ENCODE measurements at regions not wholly inside any gene's neighbourhood (a gene's known extent, or its start where the extent isn't known, plus 50 kb on each side); places are given as distances from the start of the nearest gene placed in this dataset.

DNA sequence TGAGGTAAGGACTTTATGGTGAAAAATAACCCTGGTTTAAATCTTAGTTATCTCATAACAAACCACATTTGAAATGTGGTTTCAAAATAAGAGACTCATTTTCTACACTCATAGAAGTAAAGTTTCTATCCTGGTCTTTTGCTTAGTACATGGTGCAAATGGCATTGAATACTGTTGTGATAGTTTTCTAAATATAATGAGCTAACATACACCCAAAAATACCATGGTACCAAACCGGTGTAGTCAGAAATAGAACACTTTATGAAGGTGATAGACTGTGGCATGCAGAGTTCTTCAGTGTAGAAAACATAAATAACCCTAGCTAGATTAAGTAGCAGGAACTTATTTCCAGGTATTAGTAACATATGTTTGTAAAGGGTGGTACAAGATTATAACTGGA lies 629.4 kb downstream of the PLOD2 start:
- Mint-ChIP-seq H3K9me3 (peaks cover 6% of the 10 kb centered on the region), H3K4me3 (no peak overlapping the region), H3K27me3 (no peaks in the 10 kb centered on the region), H3K4me1 (no peaks in the 10 kb centered on the region), H3K36me3 (ENCODE audit: low read depth) (no peaks in the 10 kb centered on the region), H3K27ac (no peak overlapping the region)
- no peak for DNase-seq
- intact Hi-C loops (cut with micrococcal nuclease): no loop called here

DNA sequence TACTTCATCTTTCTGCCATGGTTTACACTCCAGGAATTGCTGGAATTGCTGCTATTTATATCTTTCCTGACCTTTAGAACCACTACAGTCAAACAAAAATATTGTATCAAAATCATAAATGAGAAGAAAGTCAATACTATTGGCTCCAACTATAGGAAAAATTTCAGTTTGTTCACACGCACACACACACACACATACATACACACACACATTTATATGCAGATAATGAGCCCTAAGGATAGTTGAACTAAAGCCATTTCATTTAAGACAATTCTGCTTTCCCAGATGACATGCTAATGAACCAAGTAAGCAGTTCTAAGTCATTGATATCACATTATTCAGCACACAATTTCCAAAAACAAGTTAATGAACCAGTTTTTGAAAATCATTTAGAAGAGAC lies 627.3 kb downstream of the PLOD2 start:
- no peaks in the 10 kb centered on the region for H3K27me3 Mint-ChIP-seq
- no peak overlapping the region for H3K4me3 Mint-ChIP-seq
- H3K27ac Mint-ChIP-seq: no peak overlapping the region
- H3K4me1 Mint-ChIP-seq: no peaks in the 10 kb centered on the region
- no peaks in the 10 kb centered on the region for H3K9me3 Mint-ChIP-seq
- no peak for DNase-seq
- H3K36me3 Mint-ChIP-seq (ENCODE audit: low read depth): no peaks in the 10 kb centered on the region
- intact Hi-C loops (cut with micrococcal nuclease): no loop called here

DNA sequence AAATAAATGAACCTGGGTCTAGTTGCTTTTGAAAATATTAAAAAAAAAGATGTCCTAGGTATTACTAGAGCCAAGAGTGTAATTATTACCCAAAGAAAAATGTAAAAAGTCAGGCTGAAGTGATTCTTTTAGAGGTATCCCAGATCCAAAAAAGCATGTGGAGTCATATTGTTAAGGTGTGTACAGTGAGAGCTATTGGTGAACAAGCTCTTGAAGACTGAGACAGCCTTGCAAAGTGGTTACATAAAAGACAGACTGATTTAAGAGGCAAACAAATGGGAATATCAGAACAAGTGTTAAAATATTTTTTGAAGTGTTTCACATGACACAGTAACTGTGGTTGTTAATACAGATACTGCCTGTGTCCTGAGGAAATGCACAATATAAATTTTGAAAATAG lies 624.5 kb downstream of the PLOD2 start:
- no peaks in the 10 kb centered on the region for H3K36me3 Mint-ChIP-seq (ENCODE audit: low read depth)
- intact Hi-C loops (cut with micrococcal nuclease): no loop called here
- no peaks in the 10 kb centered on the region for H3K4me1 Mint-ChIP-seq

GRCh38 chr3:145550522-145550921 lies 610.5 kb downstream of the PLOD2 start:
- H3K27ac Mint-ChIP-seq: no peak overlapping the region
- no peak for DNase-seq
- no peaks in the 10 kb centered on the region for H3K36me3 Mint-ChIP-seq (ENCODE audit: low read depth)
- no peaks in the 10 kb centered on the region for H3K27me3 Mint-ChIP-seq
- no peaks in the 10 kb centered on the region for H3K4me1 Mint-ChIP-seq
- H3K9me3 Mint-ChIP-seq: peaks cover 13% of the 10 kb centered on the region
- H3K4me3 Mint-ChIP-seq: no peak overlapping the region
- intact Hi-C loops (cut with micrococcal nuclease): no loop called here

More for the DNA sequence above, 624.5 kb downstream of the PLOD2 start:
- H3K4me3 Mint-ChIP-seq: no peak overlapping the region
- H3K27me3 Mint-ChIP-seq: no peaks in the 10 kb centered on the region
- H3K9me3 Mint-ChIP-seq: no peaks in the 10 kb centered on the region
- DNase-seq: no peak
- no peak overlapping the region for H3K27ac Mint-ChIP-seq

- no peak for DNase-seq
- intact Hi-C loops (cut with micrococcal nuclease): no loop called here
Observed at GRCh38 chr3:145557405-145557804, 603.6 kb downstream of the PLOD2 start.

DNA sequence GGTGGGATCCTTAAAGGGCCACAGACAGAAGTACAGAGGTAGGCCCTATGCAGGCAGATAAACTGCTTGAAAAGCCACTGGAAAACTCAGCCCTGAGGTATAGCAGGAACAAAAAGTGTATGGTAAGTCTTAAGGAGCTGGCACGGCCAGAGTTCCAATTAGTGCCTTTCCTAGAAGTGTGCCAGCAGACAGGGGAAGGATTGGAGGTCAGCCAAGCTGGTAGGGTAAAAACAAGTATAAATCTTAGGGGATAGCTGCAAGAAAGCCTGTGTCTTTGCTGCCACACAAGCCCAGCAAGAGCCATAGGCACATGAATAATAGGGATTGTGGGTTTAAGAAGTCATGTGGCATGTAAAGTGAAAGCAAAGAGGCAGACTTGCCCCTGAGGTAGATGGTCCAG lies 582.5 kb downstream of the PLOD2 start:
- intact Hi-C loops (cut with micrococcal nuclease): no loop called here
- Mint-ChIP-seq H3K4me1 (no peaks in the 10 kb centered on the region), H3K4me3 (no peak overlapping the region), H3K27ac (no peak overlapping the region), H3K27me3 (no peaks in the 10 kb centered on the region), H3K9me3 (no peaks in the 10 kb centered on the region), H3K36me3 (ENCODE audit: low read depth) (no peaks in the 10 kb centered on the region)
- DNase-seq: no peak

More at GRCh38 chr3:145557405-145557804, 603.6 kb downstream of the PLOD2 start:
- Mint-ChIP-seq H3K27ac (no peak overlapping the region), H3K4me1 (no peaks in the 10 kb centered on the region), H3K9me3 (peaks cover 13% of the 10 kb centered on the region), H3K36me3 (ENCODE audit: low read depth) (no peaks in the 10 kb centered on the region), H3K4me3 (no peak overlapping the region), H3K27me3 (no peaks in the 10 kb centered on the region)

DNA sequence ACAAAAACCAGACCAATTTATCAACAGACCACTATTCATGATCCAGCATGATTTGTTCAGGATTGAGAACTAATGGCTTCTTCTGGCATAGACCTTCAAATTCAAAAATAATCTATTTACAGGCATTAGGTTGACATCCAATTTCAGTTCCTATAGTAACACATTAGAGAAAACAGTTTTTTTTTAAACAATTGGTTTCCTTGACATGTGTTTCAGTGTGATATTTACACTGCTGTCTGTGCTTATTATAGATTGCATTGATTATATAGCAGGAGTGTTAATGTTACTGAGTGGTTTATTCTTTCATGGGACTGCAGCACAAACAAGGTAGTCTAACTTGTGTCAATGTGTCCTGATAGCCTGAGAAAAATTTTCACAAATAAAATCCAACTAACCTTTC lies 579.3 kb downstream of the PLOD2 start:
- DNase-seq: no peak
- intact Hi-C loops (cut with micrococcal nuclease): no loop called here
- Mint-ChIP-seq H3K27me3 (no peaks in the 10 kb centered on the region), H3K27ac (no peak overlapping the region), H3K36me3 (ENCODE audit: low read depth) (no peaks in the 10 kb centered on the region), H3K4me3 (no peak overlapping the region), H3K4me1 (no peaks in the 10 kb centered on the region), H3K9me3 (peaks cover 4% of the 10 kb centered on the region)

GRCh38 chr3:145604851-145605250 lies 556.1 kb downstream of the PLOD2 start:
- no peaks in the 10 kb centered on the region for H3K27me3 Mint-ChIP-seq
- no peaks in the 10 kb centered on the region for H3K4me1 Mint-ChIP-seq
- intact Hi-C loops (cut with micrococcal nuclease): no loop called here
- no peak for DNase-seq
- H3K36me3 Mint-ChIP-seq (ENCODE audit: low read depth): no peaks in the 10 kb centered on the region
- H3K4me3 Mint-ChIP-seq: no peak overlapping the region
- no peak overlapping the region for H3K27ac Mint-ChIP-seq
- H3K9me3 Mint-ChIP-seq: no peaks in the 10 kb centered on the region

- no peak for DNase-seq
- Mint-ChIP-seq H3K9me3 (peaks cover 6% of the 10 kb centered on the region), H3K4me3 (no peak overlapping the region), H3K4me1 (no peaks in the 10 kb centered on the region), H3K27me3 (no peaks in the 10 kb centered on the region), H3K27ac (no peak overlapping the region), H3K36me3 (ENCODE audit: low read depth) (no peaks in the 10 kb centered on the region)
- intact Hi-C loops (cut with micrococcal nuclease): no loop called here
Observed at GRCh38 chr3:145620002-145620401, 541.0 kb downstream of the PLOD2 start.

DNA sequence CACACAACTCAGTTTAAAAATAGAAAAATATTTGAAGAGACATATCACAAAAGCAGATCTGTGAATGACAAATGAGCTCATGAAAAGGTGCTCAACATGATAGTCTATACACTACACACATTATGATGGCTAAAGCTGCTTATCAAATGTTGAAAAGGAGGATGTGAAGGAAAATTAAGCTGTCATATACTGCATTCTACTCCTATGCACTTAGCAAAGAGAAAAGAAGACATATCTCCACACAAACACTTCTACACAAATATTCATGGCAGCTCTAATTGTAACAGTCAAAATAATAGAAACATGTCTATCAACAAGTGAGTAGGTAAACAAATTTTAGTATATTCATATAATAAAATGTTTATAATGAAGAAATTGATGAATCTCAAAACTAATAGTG lies 540.5 kb downstream of the PLOD2 start:
- Mint-ChIP-seq H3K36me3 (ENCODE audit: low read depth) (no peaks in the 10 kb centered on the region), H3K4me3 (no peak overlapping the region), H3K4me1 (no peaks in the 10 kb centered on the region), H3K27me3 (no peaks in the 10 kb centered on the region), H3K27ac (no peak overlapping the region), H3K9me3 (peaks cover 6% of the 10 kb centered on the region)
- intact Hi-C loops (cut with micrococcal nuclease): no loop called here
- no peak for DNase-seq

DNA sequence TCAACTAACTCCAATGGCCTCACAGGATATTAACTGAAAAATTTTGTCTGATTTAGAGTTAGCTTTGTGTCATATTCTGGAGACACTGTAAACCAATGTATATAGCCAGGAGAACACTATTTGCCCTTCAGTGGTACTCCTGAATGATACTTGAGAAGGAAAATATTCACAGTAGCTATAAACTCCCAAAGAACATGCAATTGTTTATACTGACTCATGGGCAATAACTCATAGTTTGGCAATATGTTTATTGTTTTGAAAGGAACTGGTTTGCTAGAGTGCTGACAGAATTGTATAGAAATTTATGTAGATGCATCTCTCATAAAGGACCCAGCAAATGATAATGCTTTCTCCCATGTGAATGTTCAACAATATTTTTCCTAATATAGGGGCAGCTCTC lies 537.6 kb downstream of the PLOD2 start:
- Mint-ChIP-seq H3K36me3 (ENCODE audit: low read depth) (no peaks in the 10 kb centered on the region), H3K4me1 (no peaks in the 10 kb centered on the region), H3K27ac (no peak overlapping the region), H3K4me3 (no peak overlapping the region), H3K9me3 (no peaks in the 10 kb centered on the region), H3K27me3 (no peaks in the 10 kb centered on the region)
- no peak for DNase-seq
- intact Hi-C loops (cut with micrococcal nuclease): no loop called here

- Mint-ChIP-seq H3K9me3 (peaks cover 11% of the 10 kb centered on the region), H3K4me1 (no peaks in the 10 kb centered on the region), H3K27ac (no peak overlapping the region), H3K4me3 (no peak overlapping the region), H3K36me3 (ENCODE audit: low read depth) (no peaks in the 10 kb centered on the region), H3K27me3 (no peaks in the 10 kb centered on the region)
- no peak for DNase-seq
- intact Hi-C loops (cut with micrococcal nuclease): no loop called here
Observed at GRCh38 chr3:145628211-145628610, 532.8 kb downstream of the PLOD2 start.

DNA sequence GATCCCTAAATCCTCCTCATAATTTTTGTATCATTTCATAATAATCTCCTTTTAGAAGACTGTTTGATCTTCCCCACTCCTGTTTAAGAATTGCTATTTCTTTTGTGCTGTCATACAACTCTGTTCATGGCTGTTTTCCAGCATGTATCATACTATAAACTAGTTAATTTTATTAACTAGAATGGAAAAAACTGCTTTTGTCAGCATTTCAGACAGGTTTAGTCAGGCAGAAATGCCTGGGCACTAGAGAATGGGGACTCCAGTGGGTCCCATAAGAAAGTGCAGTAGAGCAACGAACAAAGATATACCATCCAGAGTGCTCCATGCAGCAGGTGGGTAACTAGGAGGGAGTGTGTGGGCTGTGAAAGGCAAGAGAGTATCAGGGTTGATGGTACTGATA lies 523.9 kb downstream of the PLOD2 start:
- Mint-ChIP-seq H3K27me3 (no peaks in the 10 kb centered on the region), H3K4me1 (no peaks in the 10 kb centered on the region)
- intact Hi-C loops (cut with micrococcal nuclease): no loop called here

GRCh38 chr3:145639003-145639606 lies 521.9 kb downstream of the PLOD2 start:
- no peaks in the 10 kb centered on the region for H3K9me3 Mint-ChIP-seq
- no peak overlapping the region for H3K27ac Mint-ChIP-seq
- no peak for DNase-seq
- no peaks in the 10 kb centered on the region for H3K4me1 Mint-ChIP-seq
- H3K27me3 Mint-ChIP-seq: no peaks in the 10 kb centered on the region
- no peaks in the 10 kb centered on the region for H3K36me3 Mint-ChIP-seq (ENCODE audit: low read depth)
- H3K4me3 Mint-ChIP-seq: no peak overlapping the region
- intact Hi-C loops (cut with micrococcal nuclease): no loop called here

More for the DNA sequence above, 523.9 kb downstream of the PLOD2 start:
- Mint-ChIP-seq H3K36me3 (ENCODE audit: low read depth) (no peaks in the 10 kb centered on the region), H3K4me3 (no peak overlapping the region), H3K27ac (no peak overlapping the region), H3K9me3 (peaks cover 7% of the 10 kb centered on the region)
- DNase-seq: no peak

GRCh38 chr3:145639875-145640274 lies 521.1 kb downstream of the PLOD2 start:
- no peak overlapping the region for H3K27ac Mint-ChIP-seq
- no peaks in the 10 kb centered on the region for H3K4me1 Mint-ChIP-seq
- no peak for DNase-seq
- no peak overlapping the region for H3K4me3 Mint-ChIP-seq
- intact Hi-C loops (cut with micrococcal nuclease): no loop called here
- no peaks in the 10 kb centered on the region for H3K27me3 Mint-ChIP-seq
- H3K9me3 Mint-ChIP-seq: no peaks in the 10 kb centered on the region
- no peaks in the 10 kb centered on the region for H3K36me3 Mint-ChIP-seq (ENCODE audit: low read depth)
